ENCODE measurements at regions not wholly inside any gene's neighbourhood (a gene's known extent, or its start where the extent isn't known, plus 50 kb on each side); places are given as distances from the start of the nearest gene placed in this dataset.

DNA sequence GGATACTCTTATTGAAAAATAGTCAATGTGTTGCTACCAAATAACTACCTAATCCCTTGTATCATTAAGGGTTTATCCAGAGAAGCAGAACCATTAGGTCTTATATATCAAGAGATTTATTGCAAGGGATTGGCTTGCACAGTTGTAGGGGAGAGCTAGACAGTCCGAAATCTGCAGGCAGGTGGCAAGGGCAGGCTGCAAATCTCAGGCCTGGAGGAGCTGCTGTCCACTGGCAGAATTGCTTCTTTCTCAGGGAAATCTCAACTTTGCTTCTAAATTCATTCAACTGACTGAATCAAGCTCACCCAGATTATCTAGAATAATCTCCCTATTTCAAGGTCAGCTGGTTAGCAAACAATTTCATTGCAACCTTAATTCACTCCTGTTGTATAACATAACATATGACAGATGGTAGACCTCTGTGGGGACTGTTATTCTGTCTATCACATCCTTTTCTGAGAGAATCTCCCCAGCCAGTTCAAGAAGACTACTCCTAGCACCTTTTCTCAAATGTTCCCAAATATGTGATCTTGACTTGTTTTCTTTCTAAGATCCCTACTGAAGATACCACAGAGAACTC, 194.2 kb downstream of the NHLRC3 start:
- no peak overlapping the region for H3K27ac ChIP-seq
- no peaks in the 10 kb centered on the region for H4K20me1 ChIP-seq (ENCODE audit: insufficient read depth)
- TF ChIP-seq, protein P1, sequence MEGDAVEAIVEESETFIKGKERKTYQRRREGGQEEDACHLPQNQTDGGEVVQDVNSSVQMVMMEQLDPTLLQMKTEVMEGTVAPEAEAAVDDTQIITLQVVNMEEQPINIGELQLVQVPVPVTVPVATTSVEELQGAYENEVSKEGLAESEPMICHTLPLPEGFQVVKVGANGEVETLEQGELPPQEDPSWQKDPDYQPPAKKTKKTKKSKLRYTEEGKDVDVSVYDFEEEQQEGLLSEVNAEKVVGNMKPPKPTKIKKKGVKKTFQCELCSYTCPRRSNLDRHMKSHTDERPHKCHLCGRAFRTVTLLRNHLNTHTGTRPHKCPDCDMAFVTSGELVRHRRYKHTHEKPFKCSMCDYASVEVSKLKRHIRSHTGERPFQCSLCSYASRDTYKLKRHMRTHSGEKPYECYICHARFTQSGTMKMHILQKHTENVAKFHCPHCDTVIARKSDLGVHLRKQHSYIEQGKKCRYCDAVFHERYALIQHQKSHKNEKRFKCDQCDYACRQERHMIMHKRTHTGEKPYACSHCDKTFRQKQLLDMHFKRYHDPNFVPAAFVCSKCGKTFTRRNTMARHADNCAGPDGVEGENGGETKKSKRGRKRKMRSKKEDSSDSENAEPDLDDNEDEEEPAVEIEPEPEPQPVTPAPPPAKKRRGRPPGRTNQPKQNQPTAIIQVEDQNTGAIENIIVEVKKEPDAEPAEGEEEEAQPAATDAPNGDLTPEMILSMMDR (conservative IDR thresholded peaks at IDR 0.05; ENCODE audit: low read depth, low read length) = no peak
- H3K4me2 ChIP-seq = no peak overlapping the region
- H3K36me3 ChIP-seq (ENCODE audit: insufficient read depth) = no peaks in the 10 kb centered on the region
- no peaks in the 10 kb centered on the region for H3K4me1 ChIP-seq (ENCODE audit: low read depth, poor library complexity, severe bottlenecking)
- no peaks in the 10 kb centered on the region for H3K79me2 ChIP-seq (ENCODE audit: insufficient read depth, low read depth)
- no peak overlapping the region for H2AFZ ChIP-seq (ENCODE audit: low read depth)
- H3K9ac ChIP-seq = no peak overlapping the region
- H3K4me3 ChIP-seq (IDR thresholded peaks at IDR 0.05; ENCODE audit: insufficient read depth, low read depth, low read length) = no peak overlapping the region
- H3K27me3 ChIP-seq (ENCODE audit: insufficient read depth, low read depth) = no peaks in the 10 kb centered on the region

DNA sequence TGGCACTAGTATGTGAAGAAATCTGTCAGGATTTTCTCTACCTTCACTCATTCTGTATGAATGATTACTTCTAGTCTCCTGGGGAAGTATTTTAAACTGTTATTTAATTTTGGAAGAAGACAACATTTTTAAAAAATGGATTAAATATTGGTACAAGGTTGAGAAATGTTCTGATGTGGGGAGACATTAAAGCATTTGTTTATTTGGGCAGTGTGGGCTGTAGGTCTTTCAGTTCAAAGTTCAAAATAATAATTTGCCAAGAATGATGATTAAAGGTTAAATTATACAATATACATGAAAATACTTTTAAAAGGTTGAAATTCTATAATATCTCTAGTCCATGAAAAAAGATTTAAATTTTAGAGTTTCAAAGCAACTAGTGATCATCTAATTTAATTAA, 194.7 kb downstream of the NHLRC3 start:
- no peak overlapping the region for H3K27ac ChIP-seq
- H3K4me1 ChIP-seq (ENCODE audit: low read depth, poor library complexity, severe bottlenecking) = no peaks in the 10 kb centered on the region
- no peak overlapping the region for H3K4me2 ChIP-seq
- no peaks in the 10 kb centered on the region for H4K20me1 ChIP-seq (ENCODE audit: insufficient read depth)
- TF ChIP-seq, protein P1 (conservative IDR thresholded peaks at IDR 0.05; ENCODE audit: low read depth, low read length) = no peak
- H3K36me3 ChIP-seq (ENCODE audit: insufficient read depth) = no peaks in the 10 kb centered on the region
- no peak overlapping the region for H3K9ac ChIP-seq
- H3K79me2 ChIP-seq (ENCODE audit: insufficient read depth, low read depth) = no peaks in the 10 kb centered on the region
- H2AFZ ChIP-seq (ENCODE audit: low read depth) = no peak overlapping the region
- no peaks in the 10 kb centered on the region for H3K27me3 ChIP-seq (ENCODE audit: insufficient read depth, low read depth)
- no peak overlapping the region for H3K4me3 ChIP-seq (IDR thresholded peaks at IDR 0.05; ENCODE audit: insufficient read depth, low read depth, low read length)

DNA sequence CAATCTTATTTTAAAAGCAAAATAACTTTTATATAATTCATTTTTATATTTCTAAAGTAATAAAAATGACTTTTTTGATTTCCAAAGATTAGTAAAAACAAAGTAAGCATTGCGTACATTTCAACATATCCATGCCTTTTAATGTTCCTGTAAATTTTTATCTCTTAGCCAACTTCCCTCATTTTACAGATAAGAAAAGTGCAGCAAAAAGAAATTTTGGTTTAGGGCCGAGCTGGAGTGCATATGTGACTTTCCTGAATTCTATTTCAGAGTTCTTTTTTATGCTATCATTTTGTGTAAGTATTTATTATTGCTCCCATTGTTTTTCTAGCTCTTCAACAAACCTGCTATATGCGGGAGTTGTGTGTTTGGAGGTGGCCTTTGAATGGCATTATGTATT, 195.3 kb downstream of the NHLRC3 start:
- Histone ChIP-seq H3K27ac (no peak overlapping the region), H3K4me3 (IDR thresholded peaks at IDR 0.05; ENCODE audit: insufficient read depth, low read depth, low read length) (no peak overlapping the region), H4K20me1 (ENCODE audit: insufficient read depth) (no peaks in the 10 kb centered on the region), H3K4me2 (no peak overlapping the region), H2AFZ (ENCODE audit: low read depth) (no peak overlapping the region), H3K9ac (no peak overlapping the region), H3K79me2 (ENCODE audit: insufficient read depth, low read depth) (no peaks in the 10 kb centered on the region), H3K27me3 (ENCODE audit: insufficient read depth, low read depth) (no peaks in the 10 kb centered on the region), H3K36me3 (ENCODE audit: insufficient read depth) (no peaks in the 10 kb centered on the region), H3K4me1 (ENCODE audit: low read depth, poor library complexity, severe bottlenecking) (no peaks in the 10 kb centered on the region)
- TF ChIP-seq, protein P1 (conservative IDR thresholded peaks at IDR 0.05; ENCODE audit: low read depth, low read length) = no peak

DNA sequence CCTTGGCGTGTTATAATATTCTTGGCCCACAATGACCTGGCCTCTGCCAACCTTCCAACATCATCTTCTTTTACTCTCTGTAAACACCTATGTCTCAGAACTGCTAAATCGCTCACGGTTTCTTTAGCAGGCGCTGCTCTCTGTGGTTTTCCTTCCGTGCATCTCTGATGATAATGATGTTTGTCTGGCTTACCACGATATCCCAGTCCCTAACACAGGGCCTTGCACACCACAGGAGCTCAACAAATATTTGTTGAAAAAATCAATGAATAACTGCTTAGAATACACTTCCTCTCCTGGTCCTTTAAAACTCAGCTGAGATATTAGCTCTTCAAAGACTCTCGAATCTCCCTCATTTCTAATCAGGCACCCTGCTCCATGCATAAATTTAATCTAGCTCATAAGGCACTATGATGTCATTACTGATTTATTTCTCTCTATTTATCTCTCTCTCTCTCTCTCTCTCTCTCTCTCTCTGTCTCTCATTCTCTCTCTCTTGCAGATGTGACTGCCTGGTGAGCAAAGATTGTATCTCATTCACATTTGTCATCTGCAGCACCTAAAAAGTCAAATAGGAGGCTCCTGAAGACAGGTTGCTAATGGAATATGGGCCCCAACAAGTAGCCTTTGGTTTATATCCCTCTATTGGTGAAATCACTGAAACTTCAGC, 206.4 kb downstream of the NHLRC3 start:
- H3K9ac ChIP-seq = no peak overlapping the region
- no peak overlapping the region for H3K27ac ChIP-seq
- H4K20me1 ChIP-seq (ENCODE audit: insufficient read depth) = no peaks in the 10 kb centered on the region
- peaks cover 4% of the 10 kb centered on the region for H3K4me1 ChIP-seq (ENCODE audit: low read depth, poor library complexity, severe bottlenecking)
- no peaks in the 10 kb centered on the region for H3K27me3 ChIP-seq (ENCODE audit: insufficient read depth, low read depth)
- no peak overlapping the region for H3K4me3 ChIP-seq (IDR thresholded peaks at IDR 0.05; ENCODE audit: insufficient read depth, low read depth, low read length)
- no peaks in the 10 kb centered on the region for H3K79me2 ChIP-seq (ENCODE audit: insufficient read depth, low read depth)
- no peak overlapping the region for H2AFZ ChIP-seq (ENCODE audit: low read depth)
- H3K4me2 ChIP-seq = no peak overlapping the region
- TF ChIP-seq, protein P1 (conservative IDR thresholded peaks at IDR 0.05; ENCODE audit: low read depth, low read length) = no peak
- H3K36me3 ChIP-seq (ENCODE audit: insufficient read depth) = no peaks in the 10 kb centered on the region

All from KMS-11 (cell line).